Retinal pigment epithelial cell (primary cell): ENCODE measurements at regions not wholly inside any gene's neighbourhood (a gene's known extent, or its start where the extent isn't known, plus 50 kb on each side); places are given as distances from the start of the nearest gene placed in this dataset.

Experiments used
- DNase-seq: peaks from one replicate; pipeline ENCODE4 v3.0.0-alpha.2; 2010; ENCODE audit warnings: low read depth
- H3K4me3 ChIP-seq: 2 replicates; pipeline ENCODE4 v1.5.1; 2011; ENCODE audit warnings: mild to moderate bottlenecking, low read length, control low read depth, moderate library complexity
- CTCF ChIP-seq: conservative IDR thresholded peaks from 2 replicates; pipeline ENCODE4 v1.5.1; 2011; ENCODE audit warnings: low read depth, low read length, control low read depth, inconsistent platforms

GRCh38 chr18:55845221-55845620, 257.2 kb upstream of the TCF4 start:
- TF ChIP-seq CTCF: no peak
- no peak for DNase-seq
- H3K4me3 ChIP-seq: no peak overlapping the region

GRCh38 chr18:55844382-55844781, 256.4 kb upstream of the TCF4 start:
- DNase-seq: no peak
- no peak overlapping the region for H3K4me3 ChIP-seq
- no peak for TF ChIP-seq CTCF

- no peak overlapping the region for H3K4me3 ChIP-seq
- no peak for TF ChIP-seq CTCF
- no peak for DNase-seq
These were observed 253.3 kb upstream of the TCF4 start for GRCh38 chr18:55841314-55841713.

- H3K4me3 ChIP-seq: no peak overlapping the region
- no peak for TF ChIP-seq CTCF
- no peak for DNase-seq
These were observed 252.7 kb upstream of the TCF4 start for GRCh38 chr18:55840601-55841170.

- TF ChIP-seq CTCF: no peak
- DNase-seq: no peak
- no peak overlapping the region for H3K4me3 ChIP-seq
These were observed 251.4 kb upstream of the TCF4 start for GRCh38 chr18:55839343-55839742.

- TF ChIP-seq CTCF: no peak
- DNase-seq: no peak
- H3K4me3 ChIP-seq: no peak overlapping the region
These were observed 250.8 kb upstream of the TCF4 start for GRCh38 chr18:55838841-55839240.

GRCh38 chr18:55838319-55838718, 250.3 kb upstream of the TCF4 start:
- no peak for DNase-seq
- no peak for TF ChIP-seq CTCF

More at GRCh38 chr18:55838319-55838718, 250.3 kb upstream of the TCF4 start:
- H3K4me3 ChIP-seq: no peak overlapping the region
